NCI-H2171 treated with DMSO at 0.1 percent for 48 hours (cell line): ENCODE measurements at regions not wholly inside any gene's neighbourhood (a gene's known extent, or its start where the extent isn't known, plus 50 kb on each side); places are given as distances from the start of the nearest gene placed in this dataset.
"Not testable (repeated sequence)": the region's sequence is repeated elsewhere in the genome, so short reads cannot be mapped to it uniquely, and the experiment has no call there.

Experiments
- DNase-seq: peaks from one replicate; lab custom pipeline; 2025; lab: John Stamatoyannopoulos, UW

DNA sequence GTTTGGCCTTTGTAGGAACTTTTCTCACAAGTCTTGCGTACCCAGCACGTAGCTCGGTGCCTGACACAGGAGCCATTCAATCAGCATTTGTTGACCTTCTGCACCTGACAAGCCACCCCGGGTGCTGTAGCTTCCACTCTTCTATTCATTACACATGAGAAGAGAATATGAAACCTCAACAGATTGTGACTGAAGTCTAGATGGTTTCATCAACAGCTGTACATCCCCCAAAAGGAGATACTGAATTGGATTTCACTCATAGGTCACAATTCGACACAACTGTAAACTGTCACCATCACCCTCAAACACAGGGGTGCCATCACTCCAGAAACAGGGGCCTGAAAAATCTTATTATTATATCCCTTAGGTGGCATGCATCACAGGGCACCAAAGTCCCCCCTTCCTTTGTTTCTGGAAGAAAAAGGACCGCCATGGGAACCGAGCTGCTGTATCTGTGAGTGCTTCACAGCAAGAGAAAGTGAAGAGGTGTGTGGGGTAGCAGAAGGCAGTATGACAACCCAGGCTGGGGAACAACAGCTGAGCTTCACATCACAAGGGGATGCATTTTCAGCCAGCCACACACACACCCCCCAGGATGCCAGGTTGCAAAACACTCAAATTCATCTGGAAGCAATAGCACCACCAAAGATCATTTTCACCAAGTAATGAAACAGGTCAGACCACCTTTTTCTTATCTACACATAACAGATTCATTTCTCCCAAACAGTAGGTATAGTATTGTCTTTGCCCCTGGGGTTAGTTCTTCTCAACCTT is 225.7 kb downstream of the TOMM20 start:
- peak; percentile 40 for DNase-seq

DNA sequence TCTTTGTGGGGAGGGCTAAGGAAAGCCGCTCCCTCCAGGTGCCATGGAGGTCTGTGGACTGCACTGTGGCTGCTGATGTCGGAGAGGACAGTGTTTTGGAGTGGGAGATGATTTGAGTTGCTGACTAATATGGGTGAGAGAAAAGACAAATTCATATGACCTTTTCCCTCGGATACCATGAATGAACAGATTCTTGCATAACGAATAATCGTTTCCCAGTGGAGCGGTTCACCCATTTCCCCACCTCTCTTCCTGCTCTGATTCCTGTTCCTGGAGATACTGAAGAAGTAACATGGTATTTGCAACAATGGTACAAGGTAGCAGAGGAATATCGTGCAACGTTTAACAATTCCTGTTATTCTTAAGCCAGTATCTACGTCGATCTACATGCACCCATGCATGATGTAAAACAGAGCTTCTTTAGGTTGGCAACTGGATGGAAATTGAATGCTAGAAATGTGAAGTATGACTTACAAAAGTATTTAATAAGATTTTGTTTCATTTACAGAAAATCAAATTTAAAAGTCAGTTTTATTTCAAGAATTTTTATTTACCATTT is 227.1 kb downstream of the TOMM20 start:
- no peak for DNase-seq

DNA sequence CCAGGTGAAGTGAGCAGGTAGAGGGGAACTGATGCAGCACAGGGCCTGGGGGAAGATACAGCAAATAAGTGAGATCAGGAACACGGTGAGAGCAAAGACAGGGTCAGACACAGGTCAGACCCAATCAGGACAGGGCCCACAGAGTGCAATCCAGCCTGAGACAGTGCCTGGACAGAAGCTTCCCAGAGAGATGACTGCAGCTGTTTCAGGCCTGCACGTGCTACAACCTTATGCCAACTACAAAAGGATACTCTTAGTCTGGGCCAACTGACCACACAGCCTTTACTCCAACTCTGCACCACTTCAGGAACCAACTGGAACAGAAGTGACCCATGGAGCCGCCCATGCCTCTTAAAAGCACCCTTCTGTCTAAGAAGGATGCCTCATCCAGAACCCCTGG is 228.0 kb downstream of the TOMM20 start:
- DNase-seq: no peak

DNA sequence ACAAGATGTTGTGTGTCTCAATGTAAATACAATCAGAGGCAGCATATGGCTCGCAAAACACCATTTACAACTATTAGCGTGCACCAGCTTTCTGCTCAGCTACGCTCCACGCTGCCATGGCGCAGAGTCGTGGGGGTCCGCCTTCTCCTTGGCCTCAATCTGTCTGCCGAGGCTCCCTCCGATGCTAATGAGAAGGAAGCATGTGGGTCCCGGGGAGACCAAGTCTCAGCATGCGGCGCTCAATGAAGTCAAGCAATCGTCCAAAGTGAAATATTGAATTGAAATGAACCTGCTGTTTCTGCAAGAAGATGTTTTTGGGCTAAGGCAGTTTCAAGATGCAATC is 228.9 kb downstream of the TOMM20 start:
- no peak for DNase-seq

DNA sequence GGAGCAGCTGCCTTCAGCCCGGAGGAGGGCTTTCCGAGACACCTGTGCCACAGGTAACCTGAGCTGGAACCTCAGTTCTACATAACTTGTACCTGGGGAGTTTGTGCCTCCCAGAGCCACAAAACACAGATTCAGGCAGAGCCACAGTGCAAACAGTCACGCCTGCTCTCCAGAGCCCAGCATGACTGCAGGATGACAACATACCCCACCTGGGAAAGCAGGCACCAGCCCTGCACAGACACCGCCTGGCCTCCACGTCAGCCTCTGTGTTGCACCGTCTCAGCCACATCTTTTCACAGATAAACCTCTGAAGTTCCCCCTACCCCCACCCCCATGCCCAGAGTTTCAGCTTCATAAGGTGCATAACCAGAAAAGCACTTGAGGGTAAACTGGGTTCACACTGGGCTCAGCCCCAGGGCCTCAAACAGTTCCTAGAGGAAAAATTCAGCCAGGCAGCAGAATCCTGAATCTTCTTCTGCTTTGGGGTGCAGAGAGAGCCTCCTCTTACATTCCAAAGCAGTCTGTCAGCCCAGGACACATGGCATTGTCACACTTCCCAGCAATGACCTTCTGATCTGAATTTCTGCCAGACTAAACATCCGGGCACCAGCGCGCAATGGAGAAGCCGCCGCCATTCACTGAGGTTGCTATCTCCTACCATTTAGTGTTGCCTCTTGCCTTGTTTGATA is 229.5 kb downstream of the TOMM20 start:
- peak; percentile 91 for DNase-seq

DNA sequence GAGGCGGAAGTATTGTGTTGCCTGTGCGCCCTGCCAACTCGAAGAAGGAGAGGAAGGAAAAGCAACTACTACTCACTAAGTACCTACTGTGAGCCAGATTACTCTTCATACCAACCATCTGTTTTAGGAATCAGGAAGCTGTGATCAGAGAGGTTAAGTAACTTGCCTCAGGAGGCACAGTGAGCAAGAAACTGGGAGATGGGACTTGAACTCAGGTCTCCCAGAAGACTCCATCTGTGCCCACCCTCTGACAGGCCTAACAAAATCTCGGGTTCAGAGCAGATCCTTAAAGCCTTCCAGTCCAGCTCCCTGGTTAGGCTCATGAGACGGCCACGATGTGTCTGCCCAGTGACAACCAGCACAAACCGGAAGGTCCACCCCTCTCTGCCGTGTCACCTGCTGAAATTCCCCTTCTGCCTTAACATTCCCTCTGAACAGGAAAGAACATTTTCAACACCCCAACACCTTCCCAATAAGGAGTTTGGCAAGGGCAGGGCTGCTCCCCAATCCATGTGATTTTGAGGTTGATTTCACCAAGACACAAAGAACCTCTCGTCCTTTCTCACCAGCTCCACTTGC is 230.1 kb downstream of the TOMM20 start:
- DNase-seq: no peak

DNA sequence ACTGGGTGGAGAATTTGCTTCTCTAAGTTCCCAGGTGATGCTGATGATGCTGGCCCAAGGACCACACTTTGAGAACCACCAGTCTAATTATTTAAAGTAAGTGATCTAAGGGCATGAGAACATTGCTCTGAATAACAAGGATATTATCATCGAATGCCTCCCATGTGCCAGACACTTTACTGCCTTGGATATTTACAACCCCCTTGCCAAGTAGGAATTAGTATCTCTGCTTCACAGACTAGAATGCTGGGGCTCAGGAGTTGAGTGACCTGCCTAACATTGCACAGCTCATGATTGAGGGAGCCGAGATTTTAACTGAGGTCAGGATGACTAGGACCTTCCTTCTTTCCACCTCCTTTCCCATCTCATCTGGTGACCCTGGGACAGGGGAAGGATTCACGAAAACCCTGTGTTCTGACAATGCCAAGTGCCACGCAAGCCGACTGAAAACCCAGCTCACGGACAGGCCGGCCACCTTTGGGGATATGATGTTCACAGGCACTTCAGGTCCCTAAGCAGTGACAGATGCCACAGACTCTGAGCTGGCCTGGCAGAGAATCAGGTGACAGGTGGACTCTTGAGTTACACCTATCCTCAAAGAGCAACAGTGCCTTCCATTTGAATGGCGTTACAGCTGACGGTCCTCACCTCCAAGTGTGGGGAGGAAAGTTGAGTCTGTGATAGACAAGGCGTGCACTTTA is 230.7 kb downstream of the TOMM20 start:
- peak; percentile 61 for DNase-seq

DNA sequence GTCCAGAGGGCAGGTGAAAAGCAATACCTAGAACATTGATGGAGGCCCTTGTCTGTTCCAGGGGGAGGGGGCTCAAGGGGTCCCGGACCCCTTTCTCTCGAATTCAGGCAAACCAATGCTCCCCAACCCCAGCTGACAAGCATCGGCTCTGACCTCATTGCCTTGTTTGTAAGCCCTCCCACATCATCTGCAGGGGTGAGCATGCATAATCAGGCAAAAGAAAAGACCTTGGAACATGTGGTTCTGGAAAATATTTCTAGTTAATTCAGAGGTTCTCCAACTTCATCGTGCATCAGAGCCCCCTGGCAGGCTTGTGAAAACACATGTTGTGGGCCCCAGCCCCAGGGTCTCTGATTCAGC is 231.3 kb downstream of the TOMM20 start:
- peak; percentile 51 for DNase-seq

DNA sequence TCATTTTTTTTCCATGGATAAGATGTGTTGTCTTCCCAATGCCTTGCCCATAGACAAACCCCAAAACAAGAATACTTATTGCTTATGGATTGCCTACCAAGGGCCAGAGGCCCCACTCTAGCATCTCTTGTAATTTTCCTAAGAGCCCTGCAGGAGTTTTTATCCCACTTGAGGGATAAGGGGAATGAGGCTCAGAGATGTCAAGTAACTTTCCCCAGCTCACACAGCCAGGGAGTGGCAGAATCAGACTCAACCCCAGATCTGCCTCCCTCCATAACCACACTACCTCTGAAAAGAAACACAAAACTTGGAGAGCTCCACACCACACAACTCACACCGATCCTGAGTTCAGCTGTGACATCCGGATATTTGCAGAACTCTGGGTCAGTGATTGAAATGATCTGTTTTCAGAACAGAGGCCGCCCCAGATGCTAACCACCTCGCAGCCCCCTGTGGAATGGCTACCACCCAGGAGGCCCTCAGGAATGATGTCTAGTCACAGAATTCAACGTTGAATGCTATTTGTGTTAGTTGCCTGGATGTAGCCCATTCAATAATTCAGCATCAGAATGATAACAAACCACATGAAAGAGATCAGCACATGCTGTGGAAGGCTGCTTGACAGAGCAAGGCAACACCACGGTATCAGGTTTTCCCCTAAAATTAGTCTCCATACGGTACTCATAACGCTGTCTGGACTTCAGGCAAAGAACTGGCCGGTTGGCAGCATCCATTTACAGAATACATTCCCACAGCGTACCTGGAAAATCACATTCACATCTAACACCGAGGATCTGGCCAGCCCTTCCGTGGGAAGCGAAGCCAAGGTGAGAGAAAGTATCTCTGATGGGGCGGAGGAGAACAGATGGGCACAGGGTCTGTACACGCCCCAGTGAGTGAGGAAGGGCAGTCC is 231.9 kb downstream of the TOMM20 start:
- peak; percentile 57 for DNase-seq

DNA sequence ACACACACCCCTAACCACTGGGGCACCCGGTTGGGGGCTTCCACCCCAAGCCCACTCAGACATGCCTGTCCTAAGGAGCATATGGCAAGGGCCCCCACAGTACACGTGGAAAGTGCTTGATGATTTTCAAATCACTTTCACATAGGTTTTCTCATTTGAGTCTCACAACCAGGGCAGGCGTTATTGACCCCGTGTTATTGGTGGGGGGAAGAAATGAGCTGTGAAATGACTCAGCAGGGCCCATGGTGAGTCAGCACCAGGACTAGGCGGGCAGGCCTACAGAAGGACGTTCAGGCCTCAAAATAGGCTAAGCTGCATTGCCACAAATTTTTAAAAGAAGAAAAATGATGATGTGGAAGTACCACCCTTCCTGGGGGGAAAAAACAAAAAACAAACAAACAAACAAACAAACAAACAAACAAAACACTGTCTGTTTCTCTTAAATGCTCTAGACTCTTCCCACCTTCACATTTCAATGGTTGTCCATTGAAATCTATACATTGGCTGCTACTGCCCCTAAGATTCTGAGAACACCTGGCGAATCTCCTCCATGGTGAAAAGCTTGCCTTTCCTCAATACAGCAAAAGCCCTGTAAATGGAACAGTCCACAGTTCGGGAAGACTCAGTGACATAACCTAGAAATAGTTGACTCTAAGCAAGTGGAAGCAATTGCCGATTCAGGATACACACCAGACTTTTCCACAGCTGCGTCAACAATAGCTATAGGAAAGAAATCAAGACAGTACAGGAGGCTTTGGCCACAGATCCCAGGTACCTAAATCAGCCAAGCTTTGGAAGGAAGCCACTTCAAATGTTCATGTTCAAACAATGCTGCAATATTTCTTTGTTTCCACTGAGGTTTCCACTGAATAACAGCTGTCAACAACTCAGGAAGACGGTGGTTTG is 234.7 kb downstream of the TOMM20 start:
- DNase-seq: peak; percentile 12

DNA sequence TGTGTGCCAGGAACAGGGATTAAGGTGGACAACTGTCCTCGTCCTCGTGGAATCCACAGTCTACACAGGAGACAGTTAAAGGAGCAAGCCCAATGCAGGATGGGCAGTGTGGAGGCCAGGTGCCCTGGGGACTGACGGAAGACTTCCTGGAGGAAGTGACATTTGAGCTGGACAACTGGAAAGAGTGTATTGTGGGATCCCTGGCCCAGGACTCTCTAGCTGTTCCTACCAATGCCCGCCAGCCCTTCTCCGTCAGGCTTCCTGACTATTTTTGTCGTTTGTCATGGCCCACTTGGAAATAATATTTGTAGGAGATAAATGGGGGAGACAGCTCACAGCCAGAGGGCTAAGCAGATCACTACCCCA is 235.3 kb downstream of the TOMM20 start:
- DNase-seq: no peak

DNA sequence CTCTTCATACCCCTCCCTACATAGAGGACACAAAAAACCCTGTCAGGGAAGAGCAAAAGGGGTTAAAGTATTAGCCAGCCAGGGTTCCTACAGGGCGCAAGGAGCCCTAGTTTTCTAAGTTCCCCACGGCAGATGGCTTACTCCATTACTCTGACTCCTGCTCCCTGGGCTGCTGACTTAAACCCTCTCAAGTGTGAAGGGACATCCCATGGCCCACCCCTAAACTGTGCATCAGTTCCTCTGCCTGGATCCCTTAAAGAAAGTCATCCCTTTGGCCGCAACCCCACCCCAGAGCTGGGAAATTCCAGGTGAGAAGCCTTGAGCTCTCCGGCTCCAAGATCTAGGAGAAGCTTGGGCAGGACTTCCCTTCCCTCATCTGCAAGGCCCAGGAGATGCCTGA is 236.0 kb downstream of the TOMM20 start:
- DNase-seq: no peak

DNA sequence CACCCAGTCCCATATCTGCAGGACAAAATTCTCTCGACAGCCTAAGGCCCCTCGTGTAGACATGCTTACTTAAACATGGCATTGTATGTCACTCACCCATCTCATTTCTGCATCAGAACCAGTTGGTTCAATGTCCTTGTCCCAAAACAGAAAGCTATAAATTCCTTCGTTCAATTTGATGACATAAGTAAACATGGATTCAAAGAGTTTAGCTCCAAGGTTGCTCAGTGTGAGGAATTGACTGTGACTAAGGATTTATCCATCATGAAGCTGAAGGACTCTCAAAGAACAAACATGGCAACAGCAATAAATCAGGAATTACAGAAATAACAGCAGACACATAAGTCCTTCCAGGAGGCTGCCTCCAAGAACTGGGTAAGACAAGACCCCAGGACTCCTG is 237.2 kb downstream of the TOMM20 start:
- DNase-seq: no peak

DNA sequence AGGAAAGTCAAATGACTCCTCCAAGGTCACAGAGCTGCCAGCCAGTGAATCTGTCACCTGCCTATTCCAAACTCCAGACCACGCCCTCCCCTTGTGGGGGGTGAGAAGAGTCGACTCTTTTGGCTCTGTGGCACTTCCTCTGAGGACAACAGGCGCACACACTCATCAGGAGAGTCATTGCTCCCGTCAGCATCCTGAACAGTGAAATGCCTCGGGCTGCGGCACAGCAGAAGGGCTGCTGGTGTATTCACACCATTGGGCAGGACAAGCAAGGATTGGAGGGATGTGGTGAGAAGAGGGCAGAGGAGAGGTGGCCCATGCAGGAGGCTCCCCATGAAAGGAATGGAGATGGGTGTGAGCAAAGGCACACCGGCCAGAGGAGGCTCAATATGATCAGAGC is 239.0 kb downstream of the TOMM20 start:
- DNase-seq: no peak

DNA sequence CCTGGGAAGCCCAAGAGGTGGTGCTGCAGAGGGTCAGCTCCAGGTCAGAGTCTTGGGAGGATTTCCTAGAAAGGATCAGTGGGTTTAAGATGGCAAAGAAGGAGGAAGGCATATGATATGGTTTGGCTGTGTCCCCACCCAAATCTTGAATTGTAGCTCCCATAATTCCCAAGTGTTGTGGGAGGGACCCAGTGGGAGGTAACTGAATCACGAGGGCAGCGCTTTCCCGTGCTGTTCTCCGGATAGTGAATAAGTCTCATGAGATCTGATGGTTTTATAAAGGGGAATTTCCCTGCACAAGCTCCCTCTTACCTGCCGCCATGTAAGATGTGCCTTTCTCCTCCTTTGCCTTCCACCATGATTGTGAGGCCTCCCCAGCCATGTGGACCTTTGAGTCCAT is 240.4 kb downstream of the TOMM20 start:
- DNase-seq: not testable (repeated sequence)

DNA sequence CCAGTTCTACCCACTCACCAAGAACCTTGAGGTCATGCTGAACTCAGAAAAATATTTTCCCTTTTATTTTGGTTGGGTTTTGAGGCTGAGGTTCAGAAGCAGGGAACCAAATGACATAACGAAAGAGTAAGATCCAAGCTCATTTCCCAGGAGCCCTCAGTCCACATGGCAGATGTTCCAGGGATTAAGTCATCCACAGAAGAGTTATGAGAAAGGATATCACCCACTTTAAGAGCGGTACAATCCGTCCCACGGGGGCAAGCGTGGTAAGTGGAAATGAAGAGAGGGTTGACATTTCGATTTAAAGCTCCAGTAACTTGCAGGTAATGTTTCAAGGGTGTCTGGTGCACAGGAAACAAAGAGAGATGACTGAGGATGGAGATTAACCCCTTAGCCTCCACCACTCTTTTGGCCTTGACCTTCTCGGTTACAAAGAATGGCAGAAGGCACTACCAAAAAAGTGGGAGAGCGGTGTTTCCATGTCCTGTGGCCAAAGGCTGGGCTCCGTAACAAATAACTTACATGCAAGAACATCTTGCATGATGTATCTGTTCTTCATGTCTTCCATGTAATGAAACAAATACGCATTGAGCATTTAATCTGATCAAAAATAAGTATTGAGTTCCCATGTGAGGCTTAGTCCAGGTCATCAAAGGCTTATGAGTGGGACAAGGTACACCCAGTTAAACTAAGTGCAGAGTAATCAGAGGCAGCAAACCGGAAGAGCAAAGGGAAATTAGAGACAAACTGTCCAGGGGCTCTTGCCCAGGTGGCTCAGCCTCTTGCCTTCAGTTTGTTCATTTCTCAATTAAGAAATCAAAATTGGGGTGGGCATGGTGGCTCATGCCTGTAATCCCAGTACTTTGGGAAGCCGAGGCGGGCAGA is 241.4 kb downstream of the TOMM20 start:
- DNase-seq: peak; percentile 97

DNA sequence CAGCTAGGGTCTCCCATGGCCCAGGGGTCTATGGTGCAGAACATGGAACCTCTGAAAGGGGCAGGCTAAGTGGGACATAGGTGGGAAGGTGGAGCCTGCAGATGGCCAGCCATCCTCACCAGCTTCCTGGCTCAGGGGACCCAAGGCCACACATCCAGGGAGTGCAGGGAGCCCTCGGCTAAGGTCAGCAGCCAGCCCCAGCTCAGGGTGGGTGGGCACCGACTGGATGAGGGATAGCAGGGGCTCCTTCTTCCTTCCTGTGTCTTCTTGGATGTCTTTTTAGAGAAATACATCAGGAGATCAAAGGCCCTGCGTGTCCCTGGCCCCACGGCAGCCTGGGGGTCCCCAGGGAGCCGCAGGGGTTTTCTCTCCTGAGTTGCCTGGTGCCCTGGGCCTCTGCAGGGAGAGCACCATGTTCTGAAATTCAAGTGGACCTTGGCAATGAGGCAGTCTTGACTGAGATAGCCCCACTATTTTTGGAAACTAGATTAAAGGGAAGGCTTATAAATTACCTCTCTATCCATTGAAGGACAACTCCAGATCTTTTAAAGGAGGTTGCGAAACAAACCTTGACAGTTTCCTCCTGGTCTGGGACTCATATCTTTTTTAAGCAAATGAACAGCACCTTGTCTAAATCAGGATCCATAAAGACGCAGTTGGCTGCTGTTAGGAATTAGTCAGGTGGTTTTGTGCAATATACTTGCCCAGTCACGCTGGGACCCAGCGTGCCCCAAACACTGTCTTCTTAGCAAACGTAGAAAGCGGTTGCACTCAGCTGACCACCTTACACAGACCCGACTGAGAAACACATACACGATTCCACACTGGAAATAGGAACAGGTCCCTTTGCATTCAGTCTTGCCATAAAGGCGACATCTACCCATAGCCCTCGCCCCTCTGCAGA is 242.3 kb downstream of the TOMM20 start:
- peak; percentile 54 for DNase-seq

DNA sequence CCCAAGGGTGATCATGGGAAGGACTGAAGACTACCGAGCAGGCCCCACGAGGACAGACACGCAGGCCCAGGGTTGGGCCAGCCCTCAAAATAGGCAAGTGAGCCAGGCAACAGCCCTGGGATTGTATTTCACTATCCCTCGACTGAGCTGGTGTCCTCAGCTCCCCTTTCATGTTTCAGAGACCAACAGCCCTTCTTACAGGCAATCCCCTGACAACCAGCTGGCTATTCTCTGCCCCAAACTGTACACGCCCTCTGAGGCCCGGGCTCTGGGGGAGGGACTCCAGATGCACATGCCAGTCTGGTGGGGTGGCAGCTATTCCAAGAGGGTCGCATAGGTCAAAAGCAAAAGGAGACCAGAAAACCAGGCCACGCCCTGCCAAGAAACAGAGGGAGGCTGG is 243.0 kb downstream of the TOMM20 start:
- peak; percentile 40 for DNase-seq
